ENCODE measurements at regions not wholly inside any gene's neighbourhood (a gene's known extent, or its start where the extent isn't known, plus 50 kb on each side); places are given as distances from the start of the nearest gene placed in this dataset.
A peak's percentile ranks its signal among the peaks of the same experiment; 100 is the strongest.

DNA sequence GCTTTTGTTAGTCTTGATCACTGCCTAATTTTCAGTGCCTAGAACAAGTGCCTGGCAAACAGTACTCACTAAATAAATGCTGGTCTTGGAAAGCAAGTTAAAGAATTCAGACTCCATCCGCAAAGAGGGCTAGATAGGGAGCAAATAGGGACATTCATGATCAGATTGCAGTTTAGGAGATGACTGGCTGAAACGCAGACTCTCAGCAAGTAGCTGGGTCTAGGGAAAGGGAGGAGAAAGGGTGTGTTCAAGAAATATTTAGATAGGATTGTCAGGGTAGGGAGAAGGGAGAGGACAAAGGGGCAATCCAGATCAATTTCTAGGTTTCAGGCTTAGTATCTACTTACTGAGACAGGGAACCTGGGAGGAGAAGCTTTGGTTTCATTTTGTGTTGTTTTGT is 108.4 kb downstream of the ESM1 start:
- Histone ChIP-seq H3K4me1 (ENCODE audit: low read length) (peaks cover 24% of the 10 kb centered on the region), H3K36me3 (replicated peaks; ENCODE audit: low read depth, low read length) (no peaks in the 10 kb centered on the region), H2AFZ (ENCODE audit: low read depth, low read length) (no peak overlapping the region), H3K79me2 (ENCODE audit: low read length) (no peaks in the 10 kb centered on the region), H3K4me3 (ENCODE audit: low read length) (no peak overlapping the region), H3K4me2 (ENCODE audit: low read length) (no peak overlapping the region), H3K9me3 (ENCODE audit: insufficient read depth, low read length) (no peaks in the 10 kb centered on the region), H3K27ac (ENCODE audit: low read length) (no peak overlapping the region), H3K9ac (ENCODE audit: low read length) (no peak overlapping the region), H3K27me3 (ENCODE audit: low read depth, low read length) (peaks cover 70% of the 10 kb centered on the region), H4K20me1 (ENCODE audit: insufficient read depth, low read length) (peaks cover 3% of the 10 kb centered on the region)
- TF ChIP-seq EZH2phosphoT487 (IDR thresholded peaks at IDR 0.05; ENCODE audit: low read depth) = no peak
- TF ChIP-seq, protein P1, sequence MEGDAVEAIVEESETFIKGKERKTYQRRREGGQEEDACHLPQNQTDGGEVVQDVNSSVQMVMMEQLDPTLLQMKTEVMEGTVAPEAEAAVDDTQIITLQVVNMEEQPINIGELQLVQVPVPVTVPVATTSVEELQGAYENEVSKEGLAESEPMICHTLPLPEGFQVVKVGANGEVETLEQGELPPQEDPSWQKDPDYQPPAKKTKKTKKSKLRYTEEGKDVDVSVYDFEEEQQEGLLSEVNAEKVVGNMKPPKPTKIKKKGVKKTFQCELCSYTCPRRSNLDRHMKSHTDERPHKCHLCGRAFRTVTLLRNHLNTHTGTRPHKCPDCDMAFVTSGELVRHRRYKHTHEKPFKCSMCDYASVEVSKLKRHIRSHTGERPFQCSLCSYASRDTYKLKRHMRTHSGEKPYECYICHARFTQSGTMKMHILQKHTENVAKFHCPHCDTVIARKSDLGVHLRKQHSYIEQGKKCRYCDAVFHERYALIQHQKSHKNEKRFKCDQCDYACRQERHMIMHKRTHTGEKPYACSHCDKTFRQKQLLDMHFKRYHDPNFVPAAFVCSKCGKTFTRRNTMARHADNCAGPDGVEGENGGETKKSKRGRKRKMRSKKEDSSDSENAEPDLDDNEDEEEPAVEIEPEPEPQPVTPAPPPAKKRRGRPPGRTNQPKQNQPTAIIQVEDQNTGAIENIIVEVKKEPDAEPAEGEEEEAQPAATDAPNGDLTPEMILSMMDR (IDR thresholded peaks at IDR 0.05; ENCODE audit: low read depth, low read length) = no peak

DNA sequence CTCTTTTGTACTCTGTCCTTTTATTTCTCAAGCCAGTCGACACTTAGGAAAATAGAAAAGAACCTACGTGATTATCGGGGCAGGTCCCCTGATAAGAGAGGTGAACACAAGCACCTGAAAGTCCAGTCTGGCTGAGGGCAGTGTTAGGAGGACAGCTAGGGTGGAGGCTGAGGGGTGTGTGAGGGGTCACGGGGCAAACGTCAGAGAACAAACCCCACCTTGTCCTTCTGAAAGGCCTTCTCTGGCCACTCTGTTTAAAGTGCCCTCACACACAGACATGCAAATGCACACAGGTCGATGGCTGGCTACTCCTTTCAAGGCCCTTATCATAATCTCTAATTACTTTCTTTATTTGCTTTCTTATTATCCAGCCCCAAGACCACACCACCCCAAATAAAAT is 108.8 kb downstream of the ESM1 start:
- no peaks in the 10 kb centered on the region for H3K9me3 ChIP-seq (ENCODE audit: insufficient read depth, low read length)

DNA sequence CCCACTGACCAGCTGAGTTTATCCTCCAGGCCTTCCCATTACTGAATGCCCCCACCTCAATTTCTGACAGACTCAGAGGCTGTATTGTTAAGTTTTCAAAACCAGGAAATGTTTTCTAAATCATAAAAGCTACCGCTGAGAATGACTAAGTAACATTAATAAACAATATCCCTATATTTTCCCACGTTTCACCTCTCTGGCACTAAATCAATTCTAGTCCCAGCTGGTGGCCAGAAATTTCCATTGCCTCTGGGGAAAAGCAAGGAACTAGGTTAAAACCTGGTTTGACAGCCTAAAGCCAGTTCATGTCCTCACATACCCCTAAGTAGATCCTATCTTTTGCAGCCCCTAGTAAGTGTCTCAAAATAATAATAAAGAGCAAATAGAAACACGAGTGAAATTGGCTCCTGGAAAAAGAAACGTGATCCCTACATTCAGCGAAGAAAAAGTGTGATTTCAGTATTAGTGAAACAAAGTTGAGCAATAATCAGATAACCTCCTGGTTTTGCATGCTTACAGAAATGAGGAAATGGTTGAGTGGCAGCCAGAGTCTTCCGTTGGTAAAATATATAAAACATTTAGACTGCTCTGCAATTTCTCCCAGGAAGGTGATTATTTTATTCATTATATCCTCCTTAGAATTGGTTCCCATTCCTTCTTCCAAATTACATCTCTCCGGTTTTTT is 110.9 kb downstream of the ESM1 start:
- peak overlapping the region; percentile 38 for H3K4me2 ChIP-seq (ENCODE audit: low read length)
- H3K36me3 ChIP-seq (replicated peaks; ENCODE audit: low read depth, low read length) = no peaks in the 10 kb centered on the region
- H3K9ac ChIP-seq (ENCODE audit: low read length) = no peak overlapping the region
- H3K4me3 ChIP-seq (ENCODE audit: low read length) = no peak overlapping the region
- peaks cover 3% of the 10 kb centered on the region for H4K20me1 ChIP-seq (ENCODE audit: insufficient read depth, low read length)
- H3K4me1 ChIP-seq (ENCODE audit: low read length) = peaks cover 18% of the 10 kb centered on the region
- no peak overlapping the region for H2AFZ ChIP-seq (ENCODE audit: low read depth, low read length)
- peaks cover 71% of the 10 kb centered on the region for H3K27me3 ChIP-seq (ENCODE audit: low read depth, low read length)
- H3K9me3 ChIP-seq (ENCODE audit: insufficient read depth, low read length) = no peaks in the 10 kb centered on the region
- H3K79me2 ChIP-seq (ENCODE audit: low read length) = no peaks in the 10 kb centered on the region
- TF ChIP-seq, protein P1 (IDR thresholded peaks at IDR 0.05; ENCODE audit: low read depth, low read length) = no peak
- TF ChIP-seq EZH2phosphoT487 (IDR thresholded peaks at IDR 0.05; ENCODE audit: low read depth) = no peak
- no peak overlapping the region for H3K27ac ChIP-seq (ENCODE audit: low read length)

More for the DNA sequence above, 108.8 kb downstream of the ESM1 start:
- no peak for TF ChIP-seq EZH2phosphoT487 (IDR thresholded peaks at IDR 0.05; ENCODE audit: low read depth)
- TF ChIP-seq, protein P1 (IDR thresholded peaks at IDR 0.05; ENCODE audit: low read depth, low read length) = no peak
- Histone ChIP-seq H3K27me3 (ENCODE audit: low read depth, low read length) (peaks cover 70% of the 10 kb centered on the region), H4K20me1 (ENCODE audit: insufficient read depth, low read length) (peaks cover 3% of the 10 kb centered on the region), H3K4me1 (ENCODE audit: low read length) (peaks cover 22% of the 10 kb centered on the region), H3K4me3 (ENCODE audit: low read length) (no peak overlapping the region), H3K27ac (ENCODE audit: low read length) (no peak overlapping the region), H3K79me2 (ENCODE audit: low read length) (no peaks in the 10 kb centered on the region), H3K36me3 (replicated peaks; ENCODE audit: low read depth, low read length) (no peaks in the 10 kb centered on the region), H3K4me2 (ENCODE audit: low read length) (no peak overlapping the region), H2AFZ (ENCODE audit: low read depth, low read length) (no peak overlapping the region), H3K9ac (ENCODE audit: low read length) (no peak overlapping the region)

DNA sequence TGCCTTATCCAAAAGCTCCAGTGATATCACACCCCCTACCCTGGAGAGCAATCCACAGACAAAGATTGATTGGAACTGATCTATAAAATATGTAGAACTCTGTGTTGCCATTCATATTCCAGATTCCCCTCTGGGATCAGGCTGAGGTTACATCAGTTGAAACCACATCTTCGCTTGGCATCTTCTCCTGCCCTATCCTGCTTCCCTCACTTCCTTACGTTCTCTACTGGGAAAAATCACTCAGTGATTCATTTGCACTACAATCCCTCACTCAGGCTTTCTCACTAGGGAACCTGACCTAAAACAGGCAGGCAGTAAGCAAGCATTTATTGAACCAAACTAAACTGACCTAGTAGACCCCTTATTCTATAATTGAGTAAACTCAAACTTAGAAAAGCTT is 111.7 kb downstream of the ESM1 start:
- Histone ChIP-seq H4K20me1 (ENCODE audit: insufficient read depth, low read length) (peaks cover 3% of the 10 kb centered on the region), H3K27me3 (ENCODE audit: low read depth, low read length) (peaks cover 77% of the 10 kb centered on the region), H3K4me2 (ENCODE audit: low read length) (no peak overlapping the region), H3K79me2 (ENCODE audit: low read length) (no peaks in the 10 kb centered on the region), H3K4me3 (ENCODE audit: low read length) (no peak overlapping the region), H2AFZ (ENCODE audit: low read depth, low read length) (no peak overlapping the region), H3K9me3 (ENCODE audit: insufficient read depth, low read length) (no peaks in the 10 kb centered on the region), H3K9ac (ENCODE audit: low read length) (no peak overlapping the region), H3K36me3 (replicated peaks; ENCODE audit: low read depth, low read length) (no peaks in the 10 kb centered on the region), H3K4me1 (ENCODE audit: low read length) (peaks cover 18% of the 10 kb centered on the region), H3K27ac (ENCODE audit: low read length) (no peak overlapping the region)
- TF ChIP-seq, protein P1 (IDR thresholded peaks at IDR 0.05; ENCODE audit: low read depth, low read length) = no peak
- no peak for TF ChIP-seq EZH2phosphoT487 (IDR thresholded peaks at IDR 0.05; ENCODE audit: low read depth)

All from OCI-LY3 (cell line).